GM21786 (cell line): ENCODE measurements at regions not wholly inside any gene's neighbourhood (a gene's known extent, or its start where the extent isn't known, plus 50 kb on each side); places are given as distances from the start of the nearest gene placed in this dataset.

Experiments
- ATAC-seq: cut with Tn5 transposase; IDR thresholded peaks from one replicate; pipeline ENCODE4 v1.9.1; 2021; ENCODE audit not compliant: unreplicated experiment

DNA sequence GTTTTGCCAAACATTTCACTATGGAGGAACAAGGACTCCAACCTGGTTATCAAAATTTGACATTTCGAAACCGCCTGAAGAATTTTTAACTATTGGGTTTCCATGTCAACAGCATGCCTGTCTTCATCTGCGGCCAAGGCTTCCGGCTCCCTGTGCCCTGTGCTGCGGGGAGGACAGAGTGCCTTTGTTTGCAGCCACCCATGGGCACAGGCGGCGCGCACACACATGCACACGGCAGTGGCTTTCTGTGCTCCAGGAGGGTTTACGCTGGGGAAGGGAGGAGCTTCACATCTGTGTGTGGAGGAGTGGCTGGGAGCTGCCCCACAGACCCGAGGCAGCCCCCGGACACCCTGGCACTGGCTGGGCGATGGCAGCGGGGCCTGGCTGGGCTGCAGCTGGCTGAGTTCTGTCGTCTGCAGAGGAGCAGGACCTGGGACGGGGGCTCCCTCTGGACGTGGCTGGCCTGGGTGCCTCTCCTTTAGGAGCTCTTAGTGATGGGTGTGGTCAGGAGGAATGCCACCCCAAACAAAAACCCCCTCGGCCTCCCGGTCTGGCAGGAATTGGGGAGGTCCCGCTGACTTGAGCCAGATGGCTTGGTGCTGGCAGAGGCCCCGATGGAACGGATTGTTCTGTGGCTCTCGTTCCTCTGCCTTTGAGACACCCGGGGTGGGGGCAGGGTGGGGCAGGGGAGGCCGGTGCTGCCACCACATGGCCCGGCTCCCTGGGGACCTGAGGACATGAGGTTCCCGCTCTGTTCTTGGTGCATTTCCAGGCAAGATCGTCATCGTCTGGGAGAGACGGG lies 1290.9 kb downstream of the BRD1 start:
- ATAC-seq: no peak

DNA sequence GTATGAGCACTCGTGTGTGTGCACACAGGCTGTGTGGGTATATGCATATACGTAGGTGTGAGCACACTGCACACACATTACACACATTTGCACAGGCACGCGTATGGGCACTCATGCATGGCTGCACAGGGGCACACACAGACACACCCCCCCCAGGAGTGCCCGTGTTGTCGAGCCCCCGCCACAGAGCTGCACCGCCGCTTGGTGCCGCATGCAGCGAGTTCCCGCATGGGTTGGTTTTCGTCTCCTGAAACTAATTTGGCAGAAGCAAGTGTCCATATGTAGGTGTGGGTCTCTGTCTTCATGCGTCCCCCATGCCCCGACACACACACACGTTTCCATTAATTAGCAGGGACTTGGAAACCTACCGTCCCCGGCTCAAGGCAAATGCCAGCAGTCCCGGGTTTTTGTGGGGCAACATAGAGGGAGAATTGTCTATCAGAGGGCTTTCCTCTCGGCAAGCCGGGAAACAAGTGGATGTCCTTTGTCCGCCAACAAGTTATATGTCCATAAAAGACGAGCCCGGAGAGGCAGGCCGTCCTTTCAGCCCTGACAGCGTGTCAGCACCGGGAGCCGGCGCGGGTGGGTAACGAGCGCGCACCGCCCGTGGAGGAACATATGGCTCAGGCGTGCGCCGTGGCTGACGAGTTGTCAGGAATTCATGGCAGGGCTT lies 1291.7 kb downstream of the BRD1 start:
- ATAC-seq: no peak

DNA sequence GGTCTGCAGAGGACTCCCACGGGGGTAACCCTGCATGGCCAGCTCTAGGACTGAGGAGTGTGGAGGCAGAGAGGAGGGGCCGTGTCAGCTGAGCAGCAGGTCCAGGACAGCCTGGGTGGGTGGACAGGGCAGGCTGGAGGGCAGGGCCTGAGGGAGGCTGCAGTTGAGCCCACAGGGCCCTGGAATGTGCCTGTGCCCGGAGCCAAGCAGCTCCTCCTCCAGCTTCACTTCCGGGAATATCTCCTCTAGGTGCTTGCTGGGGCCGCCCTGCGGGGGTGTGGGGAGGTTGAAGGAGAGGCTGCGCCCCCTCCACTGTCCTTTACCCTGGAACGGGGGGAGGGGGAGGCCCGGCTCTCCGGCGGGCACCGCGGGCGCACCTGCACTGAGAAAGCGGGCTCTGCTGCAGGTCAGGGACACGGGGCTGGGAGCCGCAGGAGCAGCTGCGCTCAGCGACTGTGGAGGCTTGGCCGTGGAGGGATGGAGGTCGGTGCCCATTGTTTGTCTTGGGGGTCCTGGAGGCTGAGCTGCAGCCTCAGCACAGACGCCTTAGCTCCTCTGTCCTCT lies 1293.2 kb downstream of the BRD1 start:
- ATAC-seq: no peak

DNA sequence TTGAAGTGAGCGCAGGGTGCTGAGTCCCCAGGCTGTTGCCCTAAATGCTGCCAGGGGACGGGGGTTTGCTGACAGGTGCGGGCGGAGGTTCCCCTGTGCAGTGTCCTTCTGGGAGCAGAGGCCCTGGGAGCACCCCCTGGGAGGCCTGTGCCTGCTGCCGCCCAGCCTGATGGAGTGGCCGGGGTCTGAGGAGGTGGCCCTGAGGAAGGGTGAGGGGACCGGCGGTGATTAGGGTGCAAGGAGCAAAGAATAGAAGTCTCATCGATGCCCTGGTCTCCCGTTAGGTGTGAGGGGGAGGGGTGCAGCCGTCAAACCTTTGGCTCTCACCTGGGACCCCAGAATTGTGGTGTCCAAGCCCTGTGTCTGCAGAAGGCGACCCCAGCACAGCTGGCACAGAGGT lies 1294.7 kb downstream of the BRD1 start:
- ATAC-seq: no peak

DNA sequence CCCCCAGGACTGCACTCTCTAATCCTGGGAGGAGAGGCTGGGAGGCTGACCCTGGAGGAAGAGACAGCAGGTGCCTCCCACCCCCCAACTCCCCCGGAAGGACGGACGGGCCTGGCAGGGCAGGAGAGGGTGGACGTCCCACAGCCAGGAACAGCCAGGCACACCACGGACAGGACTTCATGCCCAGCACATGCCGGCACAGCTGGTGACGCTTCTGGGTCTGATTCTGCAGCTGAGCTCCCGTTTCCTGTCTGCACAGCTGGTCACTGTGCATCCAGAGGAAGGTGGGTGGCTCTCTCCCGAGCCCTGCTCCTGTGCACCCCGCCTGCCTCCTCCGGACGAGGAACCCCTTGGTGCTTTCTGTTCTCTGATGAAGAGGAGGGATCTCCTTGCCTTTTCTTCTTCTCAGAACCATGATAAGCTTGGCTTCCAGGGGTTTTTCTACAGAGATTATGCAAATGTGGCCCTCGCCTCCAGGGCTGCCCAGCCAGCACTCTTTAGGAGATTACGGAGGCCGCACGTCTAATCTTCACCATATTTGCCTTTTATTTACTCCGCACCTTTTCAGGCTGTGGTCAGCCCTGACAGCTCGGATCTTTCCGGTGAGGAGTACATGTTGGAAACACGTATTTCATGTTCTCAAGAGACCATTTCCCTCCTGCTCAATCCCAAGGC lies 1295.8 kb downstream of the BRD1 start:
- ATAC-seq: no peak

DNA sequence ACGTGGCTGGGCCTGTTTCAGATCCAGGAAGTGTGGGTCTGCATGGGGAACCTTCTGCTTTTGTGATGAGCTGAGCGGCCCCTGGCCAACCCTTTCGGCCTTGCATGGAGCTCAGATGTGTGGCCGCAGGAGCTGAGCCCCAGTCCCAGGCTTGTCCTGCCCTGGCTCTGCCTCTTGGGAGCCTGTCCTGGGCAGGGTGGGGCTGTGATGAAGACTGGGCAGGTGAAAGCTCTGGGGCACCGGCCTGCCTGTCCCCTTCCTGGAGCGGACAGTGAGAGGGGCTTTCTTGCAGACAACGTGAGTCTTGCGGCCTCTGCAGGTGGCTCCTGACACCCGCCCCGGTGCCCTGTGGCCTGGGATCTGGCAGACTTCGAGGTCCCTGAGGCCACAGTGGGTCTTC lies 1296.6 kb downstream of the BRD1 start:
- no peak for ATAC-seq

DNA sequence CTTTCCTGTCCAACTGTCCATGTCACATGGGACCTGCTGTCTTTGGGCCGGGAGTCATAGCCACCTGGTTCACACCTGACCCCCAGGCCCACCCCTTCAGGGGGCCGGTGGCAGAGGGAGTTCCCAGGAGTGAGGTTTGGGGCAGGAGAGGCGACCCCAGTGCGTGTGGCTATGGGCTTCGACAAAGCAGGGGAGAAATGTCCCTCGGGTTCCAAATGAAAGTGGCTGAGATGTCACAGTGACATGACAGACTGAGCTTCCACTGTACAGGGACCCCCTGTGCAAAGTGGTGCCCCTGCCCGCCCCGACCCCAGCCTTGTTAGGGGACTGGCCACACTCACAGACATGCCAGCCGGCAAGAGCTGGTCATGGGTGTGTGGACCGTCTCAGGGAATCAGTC lies 1297.0 kb downstream of the BRD1 start:
- no peak for ATAC-seq

DNA sequence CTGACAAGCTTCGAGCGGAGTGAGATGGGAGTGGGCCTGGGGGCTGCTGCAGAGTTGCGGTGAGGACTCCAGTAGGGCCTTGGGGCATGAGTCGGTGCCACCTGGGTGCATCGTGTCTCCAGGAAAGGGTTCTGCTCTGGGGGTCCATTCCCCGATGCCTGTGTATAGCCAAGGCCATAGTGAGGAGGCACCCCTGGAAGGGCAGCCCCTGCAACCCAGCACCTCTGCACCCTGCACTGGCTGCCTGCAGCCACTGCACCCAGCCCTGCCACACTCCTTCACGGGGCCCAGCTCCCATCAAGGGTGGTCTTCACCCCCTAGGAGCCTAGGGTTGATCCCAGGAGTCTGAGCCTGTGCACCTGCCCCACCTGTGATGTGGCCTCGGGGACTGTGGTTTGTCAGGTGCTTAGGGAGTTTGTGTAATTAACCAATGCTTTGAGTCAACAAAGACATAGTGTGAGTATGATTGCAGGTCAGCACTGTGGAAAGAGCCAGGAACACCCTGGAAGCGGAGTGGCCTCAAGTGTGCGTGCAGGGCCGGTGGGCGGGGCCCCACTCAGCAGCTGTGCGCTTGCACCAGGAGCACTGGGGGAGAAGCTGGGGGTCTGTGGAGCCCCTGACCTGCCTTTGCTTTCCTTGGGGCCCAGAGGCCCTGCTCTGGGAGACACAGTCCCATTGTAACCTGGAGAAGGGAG lies 1299.3 kb downstream of the BRD1 start:
- ATAC-seq: no peak

DNA sequence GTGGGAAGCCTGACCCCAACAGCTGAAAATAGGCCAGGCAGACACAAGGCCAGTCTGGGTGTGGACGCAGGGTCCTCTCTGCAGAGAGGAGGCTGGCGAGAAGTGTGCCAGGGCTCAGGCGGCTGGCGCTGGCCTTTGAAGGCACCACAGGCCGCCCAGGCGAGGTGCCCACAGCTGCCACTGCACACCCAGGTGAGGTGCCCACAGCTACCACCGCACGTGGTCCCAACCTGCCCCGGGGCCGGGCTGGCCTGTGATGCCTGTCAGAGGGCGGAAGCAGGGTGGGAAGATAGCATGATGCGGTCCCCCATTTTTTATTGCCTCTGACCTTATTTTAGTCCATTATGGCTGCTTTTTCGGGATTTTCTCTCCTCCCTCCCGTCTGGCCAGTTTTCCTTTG lies 1303.9 kb downstream of the BRD1 start:
- no peak for ATAC-seq

DNA sequence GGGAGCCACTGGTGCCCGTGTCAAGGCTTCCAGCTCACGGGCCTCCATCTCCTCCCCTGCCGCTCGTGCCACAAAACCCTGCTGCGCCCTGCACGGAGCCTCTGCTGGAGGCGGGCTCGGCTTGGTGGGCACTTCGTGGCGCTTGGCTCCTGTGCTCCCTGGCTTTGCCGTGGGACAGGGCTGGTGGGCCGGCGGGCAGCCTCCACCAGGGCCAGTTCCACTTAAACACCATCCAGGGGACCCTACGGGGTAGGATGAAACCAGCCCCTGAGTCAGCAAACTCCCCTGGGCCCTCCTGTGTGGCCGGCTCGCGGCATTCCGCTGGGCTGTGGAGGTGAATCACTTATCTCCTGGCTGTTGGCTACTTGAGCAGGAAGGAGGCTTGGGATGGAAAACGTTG lies 1304.6 kb downstream of the BRD1 start:
- no peak for ATAC-seq

DNA sequence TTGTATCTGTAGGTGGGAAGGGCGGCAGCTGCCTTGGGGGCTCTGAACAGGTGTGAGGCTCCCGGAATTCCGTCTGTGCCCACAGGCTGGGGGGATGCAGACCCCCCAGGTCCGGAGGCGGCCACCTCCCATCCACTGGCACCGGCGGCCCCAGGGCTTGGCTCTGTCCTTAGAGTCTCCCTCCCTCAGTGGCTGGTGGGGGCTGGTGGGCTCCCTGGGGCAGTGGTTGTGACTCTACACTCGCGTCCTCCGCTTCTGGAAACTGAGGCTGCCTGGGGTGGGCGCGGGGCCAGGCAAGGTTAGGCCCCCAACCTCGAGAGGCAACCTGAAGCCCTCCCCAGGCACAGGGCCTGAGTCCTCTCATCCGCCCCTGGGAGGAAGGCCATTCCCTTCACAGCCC lies 1305.4 kb downstream of the BRD1 start:
- ATAC-seq: no peak

DNA sequence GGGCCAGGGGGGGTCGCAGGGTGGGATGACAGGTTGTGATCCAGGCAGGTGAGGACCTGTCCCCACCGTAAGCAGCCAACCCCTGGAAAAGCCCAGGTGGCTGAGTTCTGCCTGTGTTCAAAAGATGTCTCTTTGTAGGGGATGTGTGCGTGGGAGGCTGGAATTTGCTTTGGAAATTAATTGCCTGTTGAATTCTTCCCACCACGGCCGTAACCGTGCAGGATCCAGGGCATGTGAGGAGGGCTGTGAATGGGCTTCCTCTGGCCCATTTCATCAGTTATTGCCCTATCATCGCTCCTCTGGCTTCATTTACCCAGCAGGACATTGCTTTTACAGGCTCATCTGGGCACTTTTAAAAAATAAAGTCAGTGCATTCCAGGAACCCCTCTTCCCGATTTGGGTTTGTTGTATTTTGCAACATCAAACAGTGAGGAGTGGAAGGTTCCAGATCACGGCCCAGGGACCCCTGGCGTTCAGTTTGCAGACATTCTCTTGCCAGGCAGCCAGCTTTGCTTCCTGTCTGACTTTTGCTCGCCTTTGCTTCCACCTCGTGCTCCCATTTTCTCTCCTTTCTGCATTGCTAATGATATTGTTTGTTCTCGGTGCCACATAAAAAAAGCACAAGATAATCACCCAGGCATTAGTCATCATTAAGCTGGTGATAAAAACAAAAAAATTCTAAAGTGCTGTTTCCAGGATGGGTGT lies 1306.6 kb downstream of the BRD1 start:
- ATAC-seq: no peak

DNA sequence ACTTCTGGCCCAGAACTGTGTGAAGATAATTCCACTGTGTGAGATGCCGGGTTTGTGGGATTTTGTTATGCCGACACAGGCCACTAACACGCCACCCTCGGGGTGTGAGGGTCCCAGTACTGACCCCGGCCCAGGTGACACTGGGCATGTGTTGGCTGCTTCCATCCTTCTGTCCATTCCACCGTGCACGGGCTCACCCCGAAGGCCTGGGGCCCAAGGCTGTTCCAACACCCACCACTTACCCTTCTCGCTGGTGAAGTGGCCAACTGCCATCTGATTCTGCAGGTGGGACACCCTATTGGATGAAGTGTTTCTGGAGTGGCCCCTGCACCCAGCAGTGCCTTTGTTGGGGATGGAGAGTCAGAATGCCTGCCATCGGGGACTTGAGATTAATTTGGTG lies 1307.5 kb downstream of the BRD1 start:
- no peak for ATAC-seq

DNA sequence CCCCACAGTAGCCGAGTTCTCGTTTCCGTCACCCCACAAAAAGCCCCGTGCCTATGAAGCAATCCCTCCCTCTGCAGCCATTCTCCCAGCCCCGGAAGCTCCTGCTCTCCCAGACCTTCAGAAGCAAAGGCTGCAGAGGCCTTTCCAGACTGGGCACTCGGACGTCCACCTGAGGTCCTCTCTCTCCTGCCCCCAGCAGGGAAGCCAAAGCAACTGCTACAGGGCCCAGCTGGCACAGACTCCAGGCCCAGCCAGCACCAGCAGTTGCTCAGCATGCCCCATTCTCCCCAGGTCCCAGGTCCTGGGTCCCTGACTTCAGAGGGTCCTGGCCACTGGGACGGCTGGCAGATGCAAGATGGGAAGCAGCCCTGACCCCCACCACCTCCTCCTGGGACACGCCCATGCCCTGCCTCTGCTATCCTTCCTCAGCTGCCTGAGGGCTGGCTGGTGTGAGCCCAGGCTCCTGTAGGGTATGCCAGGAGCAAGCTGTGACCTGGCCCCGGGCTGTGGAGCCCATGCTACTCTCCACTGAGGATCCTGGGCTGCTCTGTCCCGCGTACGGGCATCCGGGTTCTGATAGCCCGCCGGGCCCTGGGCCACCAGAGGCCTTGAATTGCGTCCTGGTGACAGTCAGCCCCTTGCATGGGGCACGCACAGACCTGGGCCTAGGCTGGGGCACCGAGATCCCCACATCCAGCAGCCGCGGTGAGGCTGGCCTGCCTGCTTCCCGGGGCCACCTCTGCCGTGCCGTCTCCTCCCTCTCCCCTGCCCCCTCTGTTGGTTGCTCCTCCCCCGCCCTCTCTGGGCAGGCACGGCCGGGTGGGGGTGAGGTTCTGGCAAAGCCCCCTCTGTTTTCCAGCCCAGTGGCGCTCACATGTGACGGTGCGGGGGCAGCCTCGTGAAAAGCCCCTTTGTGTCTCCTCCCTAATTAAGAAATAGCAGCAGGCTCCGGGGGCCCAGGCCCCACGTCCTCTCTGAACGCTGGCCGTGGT lies 1310.3 kb downstream of the BRD1 start:
- ATAC-seq: no peak

DNA sequence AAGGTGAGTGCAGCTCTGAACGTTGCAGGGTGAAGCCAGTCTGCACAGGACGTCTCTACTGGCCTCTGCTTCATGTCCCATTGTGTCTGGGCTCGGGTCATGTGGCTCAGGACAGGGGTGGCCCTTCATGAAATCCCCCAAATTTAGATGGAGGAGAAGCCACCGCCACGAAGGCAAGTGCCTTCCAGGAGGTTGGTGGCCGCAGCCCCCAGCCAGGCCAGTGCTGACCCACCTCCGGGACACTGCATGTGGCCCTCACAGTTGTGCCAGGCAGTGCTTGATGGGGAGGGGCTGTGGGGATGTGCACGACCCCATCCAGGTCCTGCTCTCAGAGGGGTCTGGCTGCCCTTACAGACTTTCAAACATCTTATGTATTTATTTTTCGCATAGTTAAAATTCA lies 1311.1 kb downstream of the BRD1 start:
- ATAC-seq: no peak

DNA sequence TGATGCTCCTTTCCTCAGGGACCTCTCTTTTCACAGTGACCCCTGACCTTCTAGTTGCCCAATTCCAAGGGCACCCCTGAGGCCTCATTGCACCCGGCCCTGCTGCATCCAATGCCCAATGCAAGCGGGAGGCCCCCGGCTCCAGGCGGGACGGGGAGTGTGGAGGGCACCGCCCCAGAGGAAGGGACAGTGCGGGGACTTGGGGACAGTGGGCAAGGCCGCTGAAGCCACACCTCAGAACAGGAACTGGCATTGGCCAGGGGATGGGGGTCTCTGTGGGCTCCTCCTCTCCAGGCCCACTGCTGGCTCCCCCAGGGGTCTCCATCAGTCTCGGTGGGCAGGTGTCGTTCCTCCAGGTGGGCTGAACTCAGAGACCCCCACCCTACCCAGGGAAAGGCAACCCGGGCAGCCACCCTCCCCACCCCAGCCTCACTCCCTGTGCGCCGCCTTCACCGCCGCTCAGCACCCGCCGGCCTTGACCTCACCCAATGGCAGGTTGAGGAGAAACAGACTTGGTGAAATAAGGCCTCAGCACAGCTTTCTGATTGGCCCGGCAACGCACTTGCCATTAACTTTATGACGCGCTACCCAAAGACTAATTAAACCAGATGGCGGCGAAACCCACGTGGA lies 1312.0 kb downstream of the BRD1 start:
- no peak for ATAC-seq

DNA sequence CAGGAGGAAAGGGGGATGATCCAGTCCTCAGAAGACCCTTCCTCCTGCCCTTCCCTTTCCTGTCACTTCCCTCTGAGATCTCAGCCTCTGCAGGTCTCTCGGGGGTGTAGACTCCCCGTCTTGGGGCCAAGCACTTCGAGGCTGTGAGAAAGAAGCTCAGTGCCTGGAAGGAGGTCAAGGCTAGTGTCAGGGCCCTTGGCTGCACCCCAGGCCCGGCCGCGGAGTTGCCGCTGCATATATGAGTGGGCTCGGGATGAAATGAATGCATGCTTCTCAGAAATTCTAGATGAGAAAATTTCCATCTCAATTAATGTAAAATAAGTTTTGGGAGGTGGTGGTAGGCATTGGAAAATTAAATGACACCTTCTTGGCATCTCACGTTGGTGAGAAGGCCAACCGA lies 1313.7 kb downstream of the BRD1 start:
- ATAC-seq: no peak

DNA sequence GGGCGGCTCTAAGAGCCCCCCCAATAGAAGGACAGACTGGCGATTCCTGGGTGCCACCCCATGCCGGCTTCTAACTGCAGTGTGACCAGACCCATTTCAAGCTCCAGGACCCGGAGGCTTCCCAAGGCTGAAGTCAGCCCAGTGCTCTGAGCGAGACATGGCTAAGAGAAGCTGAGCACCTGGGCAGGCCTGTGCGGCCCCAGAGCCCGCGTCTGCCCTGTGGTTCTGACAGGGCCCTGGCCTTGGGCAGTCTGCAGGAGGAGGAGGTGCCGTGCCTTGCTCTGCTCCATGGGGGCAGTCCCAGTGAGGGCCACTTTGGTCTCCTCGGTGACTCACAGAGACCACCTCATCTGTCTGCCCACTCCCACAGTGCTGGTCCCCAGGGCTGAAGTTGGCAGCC lies 1314.2 kb downstream of the BRD1 start:
- no peak for ATAC-seq

DNA sequence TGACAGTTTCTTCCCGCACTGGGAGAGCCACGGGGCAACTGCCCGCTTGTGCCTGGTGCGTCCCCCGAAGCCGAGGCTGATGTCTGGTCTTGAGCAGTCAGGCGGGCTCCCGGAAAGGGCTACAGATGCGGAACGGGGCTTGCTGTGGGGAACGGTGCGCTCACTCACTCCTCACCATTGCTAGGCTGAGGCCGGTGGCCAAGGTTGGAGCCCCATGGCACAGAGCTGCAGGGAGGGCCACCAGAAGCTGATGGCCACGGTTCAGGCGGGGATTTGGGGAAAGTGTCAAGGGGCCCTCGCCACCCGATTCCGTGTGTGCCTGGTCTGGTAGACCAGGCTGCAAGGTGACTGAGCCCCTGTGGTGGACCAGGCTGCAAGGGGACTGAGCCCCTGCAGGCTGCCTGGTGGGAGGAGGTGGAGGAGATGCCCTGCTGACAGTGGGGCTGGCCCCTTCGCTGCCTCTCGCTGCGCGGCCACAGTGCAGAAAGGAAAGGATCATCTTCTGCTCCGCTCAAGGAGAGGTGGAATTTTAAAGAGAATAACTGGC lies 1315.8 kb downstream of the BRD1 start:
- ATAC-seq: no peak
